ENCODE measurements at regions not wholly inside any gene's neighbourhood (a gene's known extent, or its start where the extent isn't known, plus 50 kb on each side); places are given as distances from the start of the nearest gene placed in this dataset.

GRCh38 chr7:41832941-41833340 is 130.1 kb upstream of the INHBA start:
- DNase-seq: no peak

GRCh38 chr7:41830271-41830670 is 127.4 kb upstream of the INHBA start:
- DNase-seq: no peak

DNA sequence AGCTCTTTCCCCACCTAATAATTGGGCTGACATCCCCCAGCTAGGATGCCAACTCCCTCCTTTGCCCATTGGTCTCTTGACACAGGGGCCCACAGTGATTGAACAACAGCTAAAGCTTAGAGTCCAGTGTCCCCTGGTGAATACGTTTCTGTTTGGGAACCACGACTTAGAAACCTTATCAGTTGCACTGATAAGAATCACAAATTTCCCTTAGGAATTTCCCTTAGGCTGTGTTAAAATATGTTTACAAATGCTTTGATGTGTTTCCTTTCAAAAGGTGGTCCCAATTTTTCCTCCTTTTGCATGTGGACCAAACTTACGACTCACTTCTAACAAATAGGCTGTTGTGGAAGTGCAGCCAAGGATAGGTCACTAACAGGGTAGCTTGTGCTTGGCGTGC is 126.0 kb upstream of the INHBA start:
- DNase-seq: no peak

DNA sequence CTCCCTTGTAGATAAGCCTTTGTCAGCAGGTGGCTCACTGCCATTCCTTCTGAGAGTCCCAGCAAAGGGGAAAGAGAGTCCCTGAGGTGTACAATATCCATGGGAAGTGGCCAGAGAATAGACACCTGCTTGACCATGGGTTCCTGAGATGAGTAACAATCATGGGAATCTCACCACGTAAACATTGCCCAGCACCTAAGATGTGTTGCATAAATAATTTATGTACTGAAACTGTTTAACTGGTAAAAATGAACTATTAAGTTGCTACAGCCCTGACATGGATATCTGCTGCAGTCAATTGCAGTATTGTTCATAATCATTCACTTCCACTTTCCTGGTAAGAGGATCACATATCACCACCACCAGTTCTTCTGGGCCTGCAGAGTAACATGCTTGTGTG is 123.8 kb upstream of the INHBA start:
- DNase-seq: no peak

GRCh38 chr7:41825927-41826480 is 123.1 kb upstream of the INHBA start:
- DNase-seq: no peak

- DNase-seq: no peak
Observed at GRCh38 chr7:41824284-41824683, 121.4 kb upstream of the INHBA start.

- no peak for DNase-seq
Observed at GRCh38 chr7:41822259-41822817, 119.4 kb upstream of the INHBA start.

DNA sequence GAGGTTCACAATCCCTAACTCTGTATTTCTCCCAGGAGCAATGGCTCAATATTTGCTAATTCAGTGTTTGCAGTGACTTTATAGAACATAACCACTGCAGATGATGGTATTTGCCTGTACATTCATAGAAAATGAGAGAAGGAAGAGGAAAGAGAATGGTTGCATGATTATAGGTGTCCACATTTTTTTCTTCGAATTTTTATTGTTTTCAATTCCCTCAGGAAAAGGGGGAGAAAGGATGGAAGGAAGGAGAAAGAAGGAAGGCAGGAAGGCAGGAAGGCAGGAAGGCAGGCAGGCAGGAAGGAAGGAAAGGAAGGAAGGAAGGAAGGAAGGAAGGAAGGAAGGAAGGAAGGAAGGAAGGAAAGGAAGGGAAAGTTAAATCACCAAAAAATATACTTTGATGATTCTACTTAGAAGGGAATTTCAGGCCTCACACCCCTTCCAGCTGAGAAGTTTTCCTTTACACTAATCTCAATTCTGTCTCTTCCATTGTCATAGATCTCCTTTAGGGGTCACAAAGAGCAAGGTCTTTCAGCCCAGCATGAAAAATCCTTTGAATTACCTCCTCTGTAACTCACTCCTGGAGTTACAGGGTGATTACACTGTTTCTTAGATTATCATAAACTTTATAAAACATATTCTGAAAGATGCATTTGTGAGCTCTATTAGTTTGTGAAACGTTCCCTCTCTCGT is 118.8 kb upstream of the INHBA start:
- no peak for DNase-seq

- DNase-seq: no peak
Observed at GRCh38 chr7:41820111-41820671, 117.3 kb upstream of the INHBA start.

- DNase-seq: no peak
Observed at GRCh38 chr7:41819645-41820044, 116.8 kb upstream of the INHBA start.

- DNase-seq: no peak
Observed at GRCh38 chr7:41818765-41819398, 116.0 kb upstream of the INHBA start.

DNA sequence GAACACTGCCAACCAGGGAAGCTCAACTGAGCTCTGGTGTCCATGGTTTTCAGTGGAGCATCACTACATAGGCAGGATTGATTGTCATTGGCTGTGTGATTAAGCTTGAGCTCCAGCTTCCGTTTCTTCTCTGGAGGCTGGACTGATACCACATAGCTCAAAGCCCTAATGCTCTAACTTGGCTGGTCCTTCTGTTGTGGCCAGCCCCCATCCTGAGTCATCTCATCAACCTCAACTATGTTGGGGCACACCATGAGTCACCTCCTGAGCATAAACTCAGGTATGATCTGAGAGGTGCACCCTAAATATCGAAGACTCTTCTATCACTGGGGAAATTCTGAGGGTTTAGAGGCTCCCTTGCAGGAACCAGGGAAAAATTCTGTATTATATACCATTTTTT is 114.5 kb upstream of the INHBA start:
- no peak for DNase-seq

DNA sequence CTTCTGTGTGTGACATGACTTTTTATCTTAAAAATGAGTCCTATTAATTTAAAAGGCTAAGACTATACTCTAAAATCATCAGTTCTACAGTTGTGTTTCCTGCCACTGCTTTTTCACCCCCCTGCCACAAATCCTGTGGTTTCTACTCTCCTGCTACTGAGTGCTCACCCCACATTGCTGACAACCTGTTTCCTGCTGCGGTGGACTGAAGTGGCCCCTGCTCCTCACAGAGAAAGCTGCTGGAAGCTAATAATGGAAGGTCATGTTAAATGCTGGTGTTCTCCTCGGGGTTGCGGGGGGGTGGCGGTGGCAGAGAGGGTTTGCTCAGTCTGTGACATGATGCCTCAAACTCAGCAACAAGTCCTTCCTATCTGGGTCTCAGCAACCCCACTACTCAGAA is 113.2 kb upstream of the INHBA start:
- DNase-seq: no peak

- DNase-seq: no peak
Observed at GRCh38 chr7:41814888-41815287, 112.0 kb upstream of the INHBA start.

DNA sequence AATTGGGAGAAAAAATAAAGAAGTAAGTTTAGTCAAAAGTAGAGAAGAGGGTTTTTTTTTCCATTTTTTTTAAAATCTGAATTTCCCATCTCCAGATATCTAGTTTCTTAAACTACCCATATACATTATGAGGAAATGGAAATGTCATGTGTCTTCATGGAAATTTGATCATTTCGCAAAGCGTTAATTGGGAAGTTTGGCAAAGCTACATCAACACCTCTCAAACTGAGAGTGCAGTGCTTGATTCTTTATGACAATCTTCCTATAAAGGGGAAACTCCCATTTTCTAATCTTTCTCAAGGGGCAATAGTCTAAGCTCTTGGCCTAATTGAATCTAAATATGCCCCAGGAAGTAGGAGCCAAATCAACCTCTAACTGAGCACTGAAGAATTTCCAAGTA is 110.4 kb upstream of the INHBA start:
- DNase-seq: no peak

DNA sequence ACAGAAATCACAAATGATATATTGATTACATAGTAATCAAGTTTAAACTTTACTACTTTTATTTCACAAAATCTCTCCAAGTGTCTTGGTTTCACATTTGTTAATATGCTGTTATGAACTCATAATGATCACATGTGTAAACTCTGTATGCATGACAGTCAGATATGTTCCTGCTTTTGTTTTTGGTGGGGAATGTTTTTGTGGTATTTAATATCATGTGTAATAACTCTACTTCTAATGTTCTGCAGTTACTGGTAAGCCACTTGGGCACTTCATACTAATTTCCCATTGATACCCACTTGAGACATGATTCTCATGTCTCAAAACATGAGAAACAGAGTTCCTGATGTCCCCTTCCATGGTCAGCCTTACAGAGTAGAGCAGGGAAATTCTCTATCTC is 109.1 kb upstream of the INHBA start:
- DNase-seq: no peak

- no peak for DNase-seq
Observed at GRCh38 chr7:41809940-41810576, 107.2 kb upstream of the INHBA start.

DNA sequence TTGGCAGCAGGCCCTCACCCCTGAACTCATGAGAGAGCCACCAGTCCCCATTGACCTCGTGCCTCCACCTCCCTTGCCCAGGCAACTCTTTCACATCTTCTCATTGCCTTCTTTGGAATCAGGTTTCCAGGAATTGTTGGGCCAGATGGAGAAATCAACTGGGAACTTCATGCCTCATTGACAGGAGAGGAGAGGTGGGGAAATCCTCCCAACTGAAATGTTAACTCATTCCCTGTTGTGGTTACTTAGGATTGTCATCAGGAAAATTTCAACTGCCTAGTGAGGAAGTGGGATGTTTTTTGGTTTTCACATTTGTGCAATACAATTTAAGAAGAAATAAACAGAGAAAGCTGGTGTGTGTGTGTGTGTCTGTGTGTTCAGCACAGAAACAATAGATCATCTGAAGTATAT is 106.6 kb upstream of the INHBA start:
- no peak for DNase-seq

DNA sequence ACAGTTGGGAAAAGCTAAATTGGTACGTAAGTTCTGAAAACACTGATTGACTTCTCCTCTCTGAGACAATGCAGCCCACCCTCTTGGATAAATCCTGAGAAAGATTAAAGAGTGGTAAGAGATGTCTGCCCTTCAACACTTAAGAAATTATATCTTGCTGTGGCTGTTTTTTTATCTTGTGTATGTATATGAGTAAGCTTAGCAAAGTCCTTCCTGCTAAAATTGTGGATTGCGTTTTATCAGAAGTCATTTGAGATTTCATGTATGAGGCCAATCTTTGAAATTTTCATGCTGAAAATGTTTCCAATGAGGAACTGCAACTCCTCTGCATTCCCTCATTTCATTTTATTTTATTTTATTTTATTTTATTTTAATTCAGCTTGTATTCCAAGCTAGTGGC is 106.2 kb upstream of the INHBA start:
- no peak for DNase-seq

- no peak for DNase-seq
Observed at GRCh38 chr7:41808541-41808940, 105.7 kb upstream of the INHBA start.

DNA sequence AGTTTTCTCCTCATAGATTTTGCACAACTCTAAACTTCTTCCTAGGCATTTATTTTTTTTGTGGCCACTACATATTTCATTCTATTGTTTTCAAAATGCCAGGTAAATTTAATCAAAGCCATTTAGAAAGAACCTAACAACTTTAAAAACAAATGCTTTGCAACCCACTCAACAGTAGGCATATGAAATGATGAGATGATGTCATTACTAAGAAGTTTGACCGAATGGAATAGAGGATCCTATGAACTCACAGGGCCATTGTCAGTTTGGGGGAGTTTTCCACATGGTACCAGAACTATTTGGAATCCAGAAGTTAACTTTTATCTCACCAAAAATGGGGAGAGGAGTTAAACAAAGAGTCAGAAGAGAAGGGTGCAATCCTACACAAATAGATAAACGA is 100.7 kb upstream of the INHBA start:
- no peak for DNase-seq

DNA sequence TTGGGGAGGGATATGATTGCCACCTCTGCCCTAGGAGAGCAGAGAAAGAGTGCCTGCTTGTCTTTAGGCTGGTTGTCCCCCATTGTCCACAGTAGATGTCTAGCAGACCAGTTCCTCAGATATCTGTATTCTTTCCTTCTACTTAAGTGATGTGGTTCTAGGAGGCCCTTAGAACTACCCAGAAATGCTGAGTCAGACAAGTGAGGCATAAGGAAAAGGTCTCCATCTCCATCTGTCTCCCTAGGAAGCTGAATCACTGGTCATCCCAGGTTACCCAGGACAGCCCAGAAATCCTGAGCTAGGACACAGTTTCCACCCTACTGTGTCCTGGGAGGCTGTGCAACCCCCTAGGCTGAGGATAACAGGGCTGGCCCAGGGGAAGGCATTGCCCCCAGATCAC is 93.4 kb upstream of the INHBA start:
- DNase-seq: no peak

DNA sequence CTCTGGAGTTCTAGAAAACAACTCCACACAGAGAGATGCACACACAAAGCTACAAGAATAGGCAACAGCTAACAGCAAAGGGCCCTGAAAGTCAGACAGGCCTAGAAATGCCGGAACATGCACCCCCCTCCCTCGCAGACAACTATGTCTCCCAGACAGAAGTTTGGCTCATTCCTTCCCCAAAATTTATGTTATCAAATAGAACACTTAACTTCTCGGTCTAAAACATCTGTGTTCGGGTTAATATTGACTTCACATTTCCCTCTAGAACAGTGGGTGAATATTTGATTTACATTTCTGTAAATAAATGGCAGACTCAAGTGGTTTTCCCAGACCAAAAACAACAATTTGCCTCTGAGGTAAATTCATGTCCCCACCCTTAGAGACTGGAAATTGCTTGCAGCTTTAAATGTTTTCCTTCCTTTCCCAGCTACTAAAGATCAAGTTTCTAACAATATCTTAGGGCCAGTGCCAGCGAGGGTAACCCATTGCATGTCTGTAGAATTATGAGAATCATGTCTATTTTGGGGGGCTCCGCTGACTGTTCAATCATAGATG is 92.5 kb upstream of the INHBA start:
- no peak for DNase-seq

Data from tongue (tissue), 1 donor.